GM19043 (cell line): ENCODE measurements at regions not wholly inside any gene's neighbourhood (a gene's known extent, or its start where the extent isn't known, plus 50 kb on each side); places are given as distances from the start of the nearest gene placed in this dataset.

Experiments
- ATAC-seq: cut with Tn5 transposase; IDR thresholded peaks from one replicate; pipeline ENCODE4 v1.9.1; 2021; ENCODE audit warnings: low read depth; ENCODE audit not compliant: unreplicated experiment

GRCh38 chr2:189362283-189362682 is 79.0 kb upstream of the WDR75 start:
- ATAC-seq: no peak

GRCh38 chr2:189363559-189363958 is 77.7 kb upstream of the WDR75 start:
- no peak for ATAC-seq

GRCh38 chr2:189364607-189365006 is 76.7 kb upstream of the WDR75 start:
- no peak for ATAC-seq

GRCh38 chr2:189366349-189366748 is 74.9 kb upstream of the WDR75 start:
- no peak for ATAC-seq

- no peak for ATAC-seq
Measured at GRCh38 chr2:189367343-189367742, 73.9 kb upstream of the WDR75 start.

- ATAC-seq: no peak
Measured at GRCh38 chr2:189369566-189369965, 71.7 kb upstream of the WDR75 start.

GRCh38 chr2:189370719-189371118 is 70.6 kb upstream of the WDR75 start:
- ATAC-seq: no peak

- no peak for ATAC-seq
Measured at GRCh38 chr2:189372688-189373257, 68.5 kb upstream of the WDR75 start.

- ATAC-seq: no peak
Measured at GRCh38 chr2:189374481-189374880, 66.8 kb upstream of the WDR75 start.

- no peak for ATAC-seq
Measured at GRCh38 chr2:189375842-189376241, 65.4 kb upstream of the WDR75 start.

- ATAC-seq: no peak
Measured at GRCh38 chr2:189379287-189379630, 62.0 kb upstream of the WDR75 start.

- ATAC-seq: no peak
Measured at GRCh38 chr2:189379731-189380261, 61.5 kb upstream of the WDR75 start.

GRCh38 chr2:189382668-189383067 is 58.6 kb upstream of the WDR75 start:
- no peak for ATAC-seq

GRCh38 chr2:189386741-189387140 is 54.5 kb upstream of the WDR75 start:
- no peak for ATAC-seq

- ATAC-seq: no peak
Measured at GRCh38 chr2:189391201-189391600, 50.1 kb upstream of the WDR75 start.
